GM11168 (cell line): ENCODE measurements at regions not wholly inside any gene's neighbourhood (a gene's known extent, or its start where the extent isn't known, plus 50 kb on each side); places are given as distances from the start of the nearest gene placed in this dataset.

Source experiments
- in situ Hi-C: fragments of 300-500 bp; cut with MboI; formaldehyde crosslinking; loops from one replicate; pipeline ENCODE4 v1.12.0; 2022; ENCODE audit warnings: low sequenced_read_pairs; ENCODE audit not compliant: unreplicated experiment

DNA sequence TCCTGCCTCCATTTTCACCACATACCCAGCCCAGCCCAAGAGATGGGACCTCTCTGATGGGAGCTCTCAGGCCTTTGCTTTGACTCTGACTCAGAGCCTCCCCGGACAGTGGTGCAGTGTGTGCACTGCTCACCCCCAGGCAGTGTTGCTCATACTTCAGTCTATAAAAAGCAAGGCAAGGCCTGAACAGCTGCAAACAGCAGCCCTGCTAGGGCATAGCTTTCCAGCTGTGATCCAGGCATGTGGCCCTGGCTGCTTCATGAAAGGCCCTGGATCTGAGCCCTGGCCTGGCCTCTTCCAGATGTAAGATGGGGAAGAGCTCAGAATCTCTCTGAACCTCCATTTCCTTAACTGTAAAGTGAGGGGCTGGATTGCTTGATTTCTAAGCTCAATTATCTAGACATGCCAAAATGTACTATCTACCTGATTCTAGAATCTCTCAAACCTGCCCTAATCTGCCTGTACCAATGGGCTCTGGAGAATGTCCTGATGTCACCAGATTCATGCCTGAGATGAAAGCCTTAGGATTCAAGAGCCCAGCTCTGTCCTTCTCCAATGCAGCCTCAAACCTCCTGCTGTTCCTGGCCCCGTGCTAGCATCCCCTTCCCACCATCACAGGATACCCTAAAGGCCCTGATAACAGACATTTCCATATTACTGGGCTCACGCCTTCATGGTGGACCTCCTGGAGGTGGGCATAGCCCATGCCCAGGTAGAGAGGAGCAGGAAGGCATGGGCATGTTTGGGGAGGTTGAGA, 206.9 kb downstream of the ARL4C start:
- in situ Hi-C loops = loop anchor here (5.0 kb wide), 1 partner anchor 202 kb away; no protein-coding TSS in a partner anchor

DNA sequence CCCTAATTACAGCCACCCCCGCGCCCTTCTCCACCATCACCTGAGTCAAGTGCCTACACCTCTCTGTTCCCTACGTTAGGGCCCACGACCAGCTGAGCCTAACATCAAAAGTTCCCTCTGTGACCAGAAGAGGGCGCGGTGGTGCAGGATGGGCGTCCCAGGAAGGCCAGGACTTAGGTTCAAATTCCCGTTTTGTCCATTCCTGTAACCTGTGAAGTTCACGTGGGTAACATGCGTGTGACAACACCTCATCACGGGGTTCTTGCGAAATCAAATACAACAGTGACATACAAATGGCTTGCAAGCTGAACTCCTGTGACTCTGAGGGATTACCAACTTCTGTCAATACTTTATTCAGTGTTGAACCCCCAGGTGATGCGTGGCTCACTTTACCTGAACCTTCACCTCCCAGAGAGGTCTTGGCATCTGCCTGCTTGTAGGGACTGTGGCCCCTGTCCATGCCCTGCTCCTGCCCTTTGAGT, 207.9 kb downstream of the ARL4C start:
- in situ Hi-C loops = loop anchor here (5.0 kb wide), 1 partner anchor 203 kb away; no protein-coding TSS in a partner anchor

DNA sequence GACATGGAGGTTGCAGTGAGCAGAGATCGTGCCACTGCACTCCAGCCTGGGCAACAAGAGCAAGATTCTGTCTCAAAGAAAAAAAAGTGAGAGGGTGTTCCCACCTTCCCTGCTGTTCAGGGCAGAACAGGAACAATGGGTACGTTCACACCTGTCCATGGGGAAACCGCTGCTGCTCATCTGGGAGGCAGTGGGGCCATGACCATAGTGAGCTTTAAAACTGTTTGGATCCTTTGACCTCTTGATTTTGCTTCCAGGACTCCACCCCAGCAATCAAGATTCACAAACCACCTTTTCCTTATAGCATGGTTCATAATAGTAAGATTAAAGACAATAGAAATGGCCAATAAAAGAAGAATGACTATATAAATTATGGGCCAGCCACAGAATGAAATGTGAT, 209.2 kb downstream of the ARL4C start:
- in situ Hi-C loops = loop anchor here (5.0 kb wide), 1 partner anchor 205 kb away; no protein-coding TSS in a partner anchor

GRCh38 chr2:234286956-234287355, 209.9 kb downstream of the ARL4C start:
- in situ Hi-C loops = loop anchor here (5.0 kb wide), 1 partner anchor 205 kb away; no protein-coding TSS in a partner anchor

DNA sequence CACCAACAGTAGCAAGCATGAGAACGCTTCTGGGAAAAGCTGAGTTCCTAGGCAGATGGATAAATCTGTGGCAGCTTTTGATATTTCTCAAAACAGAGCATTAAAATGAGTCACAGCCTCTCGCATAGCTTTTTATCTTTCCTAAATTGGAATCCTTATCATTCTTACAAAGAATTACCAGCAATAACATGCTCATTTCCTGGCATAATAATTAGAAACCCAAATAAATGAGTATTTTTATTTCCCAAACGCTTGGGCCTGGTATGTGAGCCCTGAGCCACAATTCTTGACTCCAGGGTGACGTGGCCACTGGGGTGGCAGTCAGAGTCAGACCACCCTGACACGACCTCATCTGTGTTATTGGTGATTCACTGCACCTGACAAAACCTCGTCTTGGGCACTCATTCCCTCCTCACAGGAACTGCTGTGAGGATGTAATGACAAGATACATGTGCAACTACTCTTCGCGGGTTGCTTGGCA, 210.7 kb downstream of the ARL4C start:
- in situ Hi-C loops = loop anchor here (5.0 kb wide), 1 partner anchor 206 kb away; no protein-coding TSS in a partner anchor

DNA sequence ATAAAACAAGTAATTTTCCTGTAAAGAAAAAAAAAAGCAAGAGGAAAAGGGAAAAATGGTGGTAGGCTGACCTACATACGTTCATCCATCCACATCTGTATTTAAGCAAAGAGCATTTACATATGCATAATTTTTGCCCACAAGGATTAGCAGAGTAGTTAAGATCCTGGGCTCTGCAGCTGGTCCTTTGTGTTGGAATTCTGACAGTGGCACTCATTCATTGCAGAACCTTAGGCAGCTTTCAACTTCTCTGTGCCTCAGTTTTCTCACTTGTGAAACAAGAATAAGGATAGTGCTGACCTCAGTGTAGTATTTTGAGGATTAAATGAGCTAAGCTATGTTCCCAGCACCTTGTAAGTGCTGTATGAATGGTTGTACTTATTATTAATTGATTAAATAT, 211.3 kb downstream of the ARL4C start:
- in situ Hi-C loops = loop anchor here (5.0 kb wide), 1 partner anchor 207 kb away; no protein-coding TSS in a partner anchor

- in situ Hi-C loops = no loop called here
Measured at GRCh38 chr2:234279637-234280036, 217.2 kb downstream of the ARL4C start.

GRCh38 chr2:234278556-234279255, 218.2 kb downstream of the ARL4C start:
- in situ Hi-C loops = no loop called here

DNA sequence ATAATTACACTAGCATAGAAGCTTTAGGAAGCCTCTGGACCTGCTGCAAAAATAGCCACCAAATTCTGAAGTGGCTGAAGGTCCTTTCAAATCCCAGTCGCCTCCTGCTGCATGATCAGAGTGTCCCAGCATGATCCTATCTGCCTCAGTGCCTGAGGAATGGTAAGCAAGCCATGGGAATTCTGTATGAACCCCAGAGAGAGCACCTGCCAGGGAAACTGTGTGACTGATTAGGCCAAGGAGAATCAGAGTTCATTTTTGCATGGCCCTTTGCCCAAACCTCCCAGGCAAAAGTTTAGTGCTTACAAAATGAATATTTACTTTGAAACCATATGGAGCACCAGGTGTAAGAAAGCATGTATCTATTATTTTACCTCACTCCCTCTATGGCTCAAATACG, 221.4 kb downstream of the ARL4C start:
- in situ Hi-C loops = no loop called here

- in situ Hi-C loops = no loop called here
Measured at GRCh38 chr2:234273887-234274584, 222.8 kb downstream of the ARL4C start.

- in situ Hi-C loops = no loop called here
Measured at GRCh38 chr2:234272069-234272850, 221.8 kb downstream of the SPP2 start.

DNA sequence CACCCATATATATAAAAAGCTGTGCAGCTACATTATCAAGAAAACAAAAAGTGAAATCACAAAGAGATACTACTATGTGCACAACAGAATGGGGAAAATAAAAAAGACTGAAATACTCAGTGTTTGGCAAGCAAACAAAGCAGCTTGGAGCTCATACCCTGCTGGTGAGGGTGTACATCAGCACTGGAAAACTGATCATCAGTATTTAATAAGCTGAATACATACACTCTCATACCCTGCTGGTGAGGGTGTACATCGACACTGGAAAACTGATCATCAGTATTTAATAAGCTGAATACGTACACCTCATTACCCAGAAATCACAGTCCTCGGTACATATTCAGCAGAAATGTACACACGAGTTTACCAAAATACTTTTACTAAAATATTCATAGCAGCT, 220.8 kb downstream of the SPP2 start:
- in situ Hi-C loops = no loop called here

DNA sequence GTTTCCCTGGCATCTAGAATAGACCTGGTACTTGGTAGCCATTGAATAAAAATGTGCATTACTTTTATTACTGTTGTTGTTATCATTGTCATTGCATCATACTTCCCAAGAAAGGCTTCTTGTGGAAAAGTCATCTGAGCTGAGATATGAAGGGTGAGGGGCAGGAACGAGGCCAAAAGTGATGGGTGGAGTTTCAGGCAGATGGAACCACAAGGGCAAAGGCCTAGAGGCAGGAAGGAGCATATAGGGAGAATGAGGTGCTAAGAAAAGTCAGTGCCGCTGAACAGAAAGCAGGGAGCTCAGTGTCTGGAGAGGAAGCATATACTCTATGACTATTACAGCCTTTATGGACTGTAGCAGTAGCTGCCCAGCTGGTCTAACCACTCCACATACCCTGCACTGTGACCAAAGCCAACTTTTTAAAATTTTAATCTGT, 219.3 kb downstream of the SPP2 start:
- in situ Hi-C loops = no loop called here

DNA sequence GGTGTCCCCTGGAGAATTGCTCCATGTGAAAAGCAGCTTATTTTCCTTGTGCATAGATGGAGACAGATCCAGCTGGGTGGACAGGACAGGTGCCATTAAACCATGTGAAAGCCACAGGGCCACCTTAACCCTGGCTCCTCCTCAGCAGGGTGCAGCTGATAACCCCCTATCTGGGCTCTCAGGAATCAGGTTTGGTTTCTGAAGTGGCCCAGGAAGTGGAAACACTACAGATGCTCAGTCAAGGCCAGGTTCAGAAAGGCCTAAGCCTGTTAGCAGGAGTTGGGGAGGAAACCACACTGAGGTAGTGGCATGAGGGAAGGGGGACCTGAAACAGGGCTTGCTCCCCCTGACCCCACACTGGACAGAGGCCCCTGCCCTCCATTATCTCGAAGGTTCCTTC, 217.0 kb downstream of the SPP2 start:
- in situ Hi-C loops = no loop called here

GRCh38 chr2:234266952-234267351, 216.4 kb downstream of the SPP2 start:
- in situ Hi-C loops = no loop called here

DNA sequence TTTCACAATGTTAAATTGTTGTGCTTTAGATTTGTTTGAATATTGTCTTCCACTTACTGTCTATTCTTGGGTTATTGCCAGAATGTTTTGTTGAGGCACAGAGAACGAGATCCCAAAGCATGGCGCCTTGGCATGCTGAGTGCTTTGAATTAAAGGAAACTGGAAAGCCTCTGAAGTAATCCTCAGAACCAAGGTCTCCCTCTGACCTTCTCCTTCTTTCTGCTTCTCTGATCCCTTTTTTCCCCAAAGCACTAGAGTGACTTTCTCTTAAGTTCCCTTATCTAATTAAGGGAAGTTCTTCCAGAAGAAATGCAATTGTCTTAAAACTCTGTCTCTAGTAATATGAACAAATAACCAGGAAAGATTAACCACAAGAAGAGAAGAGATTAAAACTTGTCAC, 214.7 kb downstream of the SPP2 start:
- in situ Hi-C loops = no loop called here

GRCh38 chr2:234261736-234262135, 211.2 kb downstream of the SPP2 start:
- in situ Hi-C loops = no loop called here

DNA sequence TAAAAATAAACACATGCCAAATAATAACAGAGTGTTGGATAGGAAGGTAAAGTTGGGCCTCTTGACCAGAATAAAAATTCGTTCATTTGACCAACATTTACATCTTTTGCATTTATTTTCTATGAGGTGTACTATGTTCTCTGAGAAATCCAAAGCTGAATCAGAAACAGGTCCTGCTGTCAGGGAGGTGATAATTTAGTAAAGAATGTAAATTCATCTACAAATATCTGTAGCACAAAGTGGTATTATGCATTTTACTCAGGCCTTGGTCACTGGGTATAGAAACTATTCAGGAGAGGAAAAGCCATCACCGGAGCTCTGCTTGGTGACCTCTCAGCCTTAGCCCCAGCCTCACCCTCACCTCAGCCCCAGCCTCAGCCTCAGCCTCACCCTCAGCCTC, 208.9 kb downstream of the SPP2 start:
- in situ Hi-C loops = no loop called here

DNA sequence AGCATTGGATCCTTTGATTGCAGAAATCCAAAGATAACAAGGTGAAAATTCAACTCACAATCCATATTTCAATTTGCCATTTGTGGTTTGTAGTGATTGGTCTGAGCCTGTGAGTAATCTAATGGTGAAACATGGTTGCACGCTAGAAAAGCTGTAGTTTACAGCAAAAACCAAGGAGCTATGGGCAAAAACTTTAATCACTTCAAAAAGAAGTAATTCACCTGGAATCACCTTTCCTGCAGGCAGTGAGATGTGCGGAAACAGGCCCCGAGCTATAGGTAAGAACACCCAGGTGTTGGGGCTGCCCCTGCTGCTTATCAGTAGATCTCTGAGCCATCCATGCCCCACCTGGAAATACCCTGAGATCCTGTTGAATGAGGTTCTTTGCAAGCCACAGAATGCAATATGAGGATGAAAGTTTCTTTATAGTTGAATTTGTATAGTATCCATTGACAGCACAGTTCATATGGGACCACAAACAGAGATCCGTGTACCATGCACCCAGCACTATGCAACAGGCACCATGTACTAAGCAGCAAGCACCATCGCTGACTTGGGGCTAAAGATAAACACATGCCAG, 208.2 kb downstream of the SPP2 start:
- in situ Hi-C loops = no loop called here
